Nephron progenitor cell (in vitro differentiated cells): ENCODE measurements at regions not wholly inside any gene's neighbourhood (a gene's known extent, or its start where the extent isn't known, plus 50 kb on each side); places are given as distances from the start of the nearest gene placed in this dataset.

ENCODE experiments used
- DNase-seq: peaks from one replicate; pipeline ENCODE4 v3.0.0; 2021
- H3K27ac Mint-ChIP-seq: 2 replicates; pipeline ENCODE4 v1.8.0; 2021; ENCODE audit warnings: mild to moderate bottlenecking, moderate library complexity, mixed read lengths
- H3K27me3 Mint-ChIP-seq: 2 replicates; pipeline ENCODE4 v1.8.0; 2021; ENCODE audit warnings: mild to moderate bottlenecking, low read depth, mixed read lengths; ENCODE audit not compliant: poor library complexity
- H3K36me3 Mint-ChIP-seq: 2 replicates; pipeline ENCODE4 v1.8.0; 2021; ENCODE audit warnings: low read depth, mixed read lengths
- H3K4me1 Mint-ChIP-seq: 2 replicates; pipeline ENCODE4 v1.8.0; 2021; ENCODE audit warnings: mixed read lengths
- H3K4me3 Mint-ChIP-seq: 2 replicates; pipeline ENCODE4 v1.8.0; 2021; ENCODE audit warnings: mild to moderate bottlenecking, moderate library complexity, mixed read lengths
- H3K9me3 Mint-ChIP-seq: 2 replicates; pipeline ENCODE4 v1.8.0; 2021; ENCODE audit warnings: mild to moderate bottlenecking, moderate library complexity, mixed read lengths
- TF ChIP-seq, protein P1 (sequence below): fragments of 200-600 bp; sonication (generic); IDR thresholded peaks from 2 replicates; pipeline ENCODE4 v1.5.0; 2021; ENCODE audit warnings: antibody characterized with exemption

DNA sequence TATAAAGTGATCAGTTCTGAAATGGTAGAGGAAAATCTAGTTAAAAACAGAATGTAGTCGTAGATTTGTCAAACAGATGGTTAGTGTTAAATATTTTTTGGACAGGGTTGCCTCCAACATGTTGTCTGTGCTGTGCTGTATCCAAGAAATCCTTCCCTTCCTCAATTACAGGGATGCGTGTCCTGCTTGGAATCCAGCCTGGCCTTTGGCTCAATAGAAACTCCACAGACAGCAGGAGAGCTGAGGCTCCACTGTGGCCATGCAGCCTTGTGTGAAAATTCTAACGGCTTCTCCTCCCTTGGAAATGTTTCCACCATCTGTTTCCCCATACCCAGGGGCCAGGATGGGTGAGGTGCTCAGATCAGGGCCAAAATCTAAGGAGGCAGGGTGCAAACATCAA, 67.7 kb upstream of the USP29 start:
- TF ChIP-seq, protein P1, sequence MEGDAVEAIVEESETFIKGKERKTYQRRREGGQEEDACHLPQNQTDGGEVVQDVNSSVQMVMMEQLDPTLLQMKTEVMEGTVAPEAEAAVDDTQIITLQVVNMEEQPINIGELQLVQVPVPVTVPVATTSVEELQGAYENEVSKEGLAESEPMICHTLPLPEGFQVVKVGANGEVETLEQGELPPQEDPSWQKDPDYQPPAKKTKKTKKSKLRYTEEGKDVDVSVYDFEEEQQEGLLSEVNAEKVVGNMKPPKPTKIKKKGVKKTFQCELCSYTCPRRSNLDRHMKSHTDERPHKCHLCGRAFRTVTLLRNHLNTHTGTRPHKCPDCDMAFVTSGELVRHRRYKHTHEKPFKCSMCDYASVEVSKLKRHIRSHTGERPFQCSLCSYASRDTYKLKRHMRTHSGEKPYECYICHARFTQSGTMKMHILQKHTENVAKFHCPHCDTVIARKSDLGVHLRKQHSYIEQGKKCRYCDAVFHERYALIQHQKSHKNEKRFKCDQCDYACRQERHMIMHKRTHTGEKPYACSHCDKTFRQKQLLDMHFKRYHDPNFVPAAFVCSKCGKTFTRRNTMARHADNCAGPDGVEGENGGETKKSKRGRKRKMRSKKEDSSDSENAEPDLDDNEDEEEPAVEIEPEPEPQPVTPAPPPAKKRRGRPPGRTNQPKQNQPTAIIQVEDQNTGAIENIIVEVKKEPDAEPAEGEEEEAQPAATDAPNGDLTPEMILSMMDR = no peak
- H3K27me3 Mint-ChIP-seq = peaks cover 6% of the 10 kb centered on the region
- no peak overlapping the region for H3K27ac Mint-ChIP-seq
- peaks cover 84% of the 10 kb centered on the region for H3K9me3 Mint-ChIP-seq
- no peaks in the 10 kb centered on the region for H3K36me3 Mint-ChIP-seq
- H3K4me1 Mint-ChIP-seq = no peaks in the 10 kb centered on the region
- H3K4me3 Mint-ChIP-seq = no peak overlapping the region
- DNase-seq = no peak

DNA sequence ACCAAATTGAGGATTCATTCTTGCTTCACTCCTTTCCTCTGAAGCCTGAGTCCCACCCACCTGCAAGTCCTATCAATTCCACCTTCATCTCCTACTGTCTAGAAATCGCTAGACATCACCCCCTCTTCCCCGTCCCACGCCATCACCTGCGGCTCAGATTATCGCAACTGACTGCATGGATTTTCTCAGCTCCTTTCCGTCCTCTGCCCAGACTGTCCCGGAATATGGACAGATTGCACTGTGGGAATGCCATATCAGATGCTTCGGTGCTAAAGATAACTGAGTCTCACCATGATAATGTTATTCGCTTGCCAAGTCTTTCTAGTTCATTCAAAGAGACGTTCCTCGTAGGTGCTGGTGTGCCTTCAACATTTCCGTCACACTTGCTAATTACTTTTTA, 66.4 kb upstream of the USP29 start:
- Mint-ChIP-seq H3K27ac (no peak overlapping the region), H3K4me3 (no peak overlapping the region), H3K4me1 (no peaks in the 10 kb centered on the region), H3K27me3 (peaks cover 6% of the 10 kb centered on the region), H3K36me3 (no peaks in the 10 kb centered on the region), H3K9me3 (peaks cover 81% of the 10 kb centered on the region)
- no peak for DNase-seq
- TF ChIP-seq, protein P1 = no peak

DNA sequence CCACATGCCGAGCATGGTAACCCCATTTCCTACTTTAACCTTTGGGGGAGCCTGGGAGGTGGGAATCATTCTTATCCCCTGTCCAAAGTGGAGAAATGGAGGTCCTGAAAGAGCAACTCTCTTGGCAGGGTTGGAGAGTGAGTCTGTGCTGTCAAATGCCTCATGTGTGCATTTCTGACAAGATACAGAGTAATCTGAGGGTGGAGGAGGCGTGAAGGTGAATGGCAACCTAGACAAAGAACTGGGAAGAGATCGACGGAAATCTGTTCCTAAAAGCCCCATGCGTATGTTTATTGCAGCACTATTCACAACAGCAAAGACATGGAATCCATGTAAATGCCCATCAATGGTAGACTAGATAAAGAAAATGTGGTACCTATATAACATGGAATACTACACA, 63.8 kb upstream of the USP29 start:
- TF ChIP-seq, protein P1 = no peak
- Mint-ChIP-seq H3K4me3 (no peak overlapping the region), H3K4me1 (no peaks in the 10 kb centered on the region), H3K9me3 (peaks cover 75% of the 10 kb centered on the region), H3K27me3 (peaks cover 6% of the 10 kb centered on the region), H3K36me3 (peaks cover 4% of the 10 kb centered on the region), H3K27ac (no peak overlapping the region)
- no peak for DNase-seq

DNA sequence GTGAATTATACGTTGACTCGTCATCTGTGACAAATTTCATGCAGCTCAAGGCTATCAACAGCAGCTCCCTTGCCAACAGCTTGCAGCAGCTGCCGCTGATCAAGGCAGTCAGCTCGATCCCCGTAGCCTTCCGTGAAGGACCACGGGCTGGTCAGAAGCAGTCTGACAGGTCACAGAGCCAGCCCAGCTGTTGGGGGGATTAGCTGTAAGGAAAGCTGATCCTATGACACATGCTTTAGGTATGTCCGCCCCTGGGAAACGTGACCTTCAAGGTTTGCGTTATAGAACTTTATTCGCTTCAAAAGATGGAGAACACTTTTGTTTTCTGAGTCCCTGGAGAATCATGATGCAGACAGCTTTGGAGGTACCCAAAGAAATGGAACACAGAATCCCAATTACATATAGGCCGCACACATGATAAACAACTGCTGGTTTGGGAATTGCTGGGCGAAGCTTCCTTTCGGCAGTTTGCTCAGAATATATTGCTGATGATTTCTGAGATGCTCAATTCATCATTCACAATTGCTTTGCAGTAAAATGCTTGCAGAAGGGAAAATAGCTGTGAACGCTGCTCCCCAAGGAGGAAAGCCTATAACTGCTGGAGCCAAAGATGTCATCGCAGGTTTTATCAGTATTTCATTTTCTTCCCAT, 62.6 kb upstream of the USP29 start:
- TF ChIP-seq, protein P1 = no peak
- DNase-seq = no peak
- Mint-ChIP-seq H3K27me3 (peaks cover 6% of the 10 kb centered on the region), H3K27ac (no peak overlapping the region), H3K4me1 (no peaks in the 10 kb centered on the region), H3K36me3 (peaks cover 4% of the 10 kb centered on the region), H3K4me3 (no peak overlapping the region), H3K9me3 (peaks cover 75% of the 10 kb centered on the region)

DNA sequence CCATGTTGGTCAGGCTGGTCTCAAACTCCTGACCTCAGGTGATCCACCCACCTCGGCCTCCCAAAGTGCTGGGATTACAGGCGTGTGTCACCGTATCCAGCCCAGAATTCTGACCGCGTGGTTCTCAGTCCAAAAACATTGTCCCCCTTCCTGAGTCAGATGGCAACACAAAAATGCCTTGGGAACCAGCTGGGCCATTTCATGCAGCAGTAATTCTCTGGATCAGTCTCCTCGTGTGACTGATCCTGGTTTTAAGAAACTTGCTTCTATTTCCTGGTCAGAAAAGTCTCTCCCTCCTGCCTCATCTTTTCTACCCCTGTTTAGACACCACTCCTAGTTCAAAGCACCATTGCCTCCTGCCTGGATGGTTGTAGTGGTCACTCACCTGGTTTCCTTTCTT, 60.9 kb upstream of the USP29 start:
- DNase-seq = no peak
- no peak overlapping the region for H3K27ac Mint-ChIP-seq
- H3K27me3 Mint-ChIP-seq = peaks cover 2% of the 10 kb centered on the region
- H3K9me3 Mint-ChIP-seq = peaks cover 80% of the 10 kb centered on the region
- H3K4me3 Mint-ChIP-seq = no peak overlapping the region
- TF ChIP-seq, protein P1 = no peak
- H3K36me3 Mint-ChIP-seq = peaks cover 8% of the 10 kb centered on the region
- H3K4me1 Mint-ChIP-seq = no peaks in the 10 kb centered on the region

DNA sequence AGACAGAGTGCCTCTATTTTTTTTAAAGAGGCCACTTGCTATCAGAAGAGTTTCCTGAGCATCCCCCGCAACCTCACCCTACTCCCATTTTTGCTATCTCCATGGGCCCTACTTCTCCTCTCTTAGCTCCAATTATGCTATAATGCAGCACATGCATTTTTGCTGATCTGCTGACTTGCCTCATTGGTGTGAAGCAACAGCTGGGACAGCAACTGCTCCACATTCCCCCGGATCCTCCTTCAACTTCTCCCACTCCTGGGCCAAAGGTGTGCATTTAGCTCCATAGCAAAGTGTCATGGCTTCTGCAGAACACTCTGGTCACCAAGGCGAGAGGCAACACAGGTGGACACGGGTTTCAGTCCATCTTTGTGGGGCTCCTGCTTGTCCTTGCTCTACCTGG, 56.7 kb upstream of the USP29 start:
- H3K9me3 Mint-ChIP-seq = peaks cover 81% of the 10 kb centered on the region
- no peak overlapping the region for H3K27ac Mint-ChIP-seq
- TF ChIP-seq, protein P1 = no peak
- H3K27me3 Mint-ChIP-seq = peaks cover 5% of the 10 kb centered on the region
- H3K4me3 Mint-ChIP-seq = no peak overlapping the region
- H3K4me1 Mint-ChIP-seq = no peaks in the 10 kb centered on the region
- no peak for DNase-seq
- peaks cover 9% of the 10 kb centered on the region for H3K36me3 Mint-ChIP-seq
